Uterus (tissue), 3 donors: ENCODE measurements at regions not wholly inside any gene's neighbourhood (a gene's known extent, or its start where the extent isn't known, plus 50 kb on each side); places are given as distances from the start of the nearest gene placed in this dataset. TPM values are rescaled to one million over a fixed set of nuclear protein-coding genes. Genes with fewer than 3 reads are reported as not detected.
"Not testable (repeated sequence)": the region's sequence is repeated elsewhere in the genome, so short reads cannot be mapped to it uniquely, and the experiment has no call there.

Experiments used
- DNase-seq, 2 donors: peaks; one replicate each; pipeline ENCODE4 v3.0.0-alpha.2; 2019 to 2020
- H3K27ac ChIP-seq, 2 donors: fragments of 200-600 bp; sonication (generic); 1 replicate in 1 of 2; 2 replicates in 1 of 2; pipeline ENCODE4 v1.5.1; 2016 to 2018
- H3K27me3 ChIP-seq, 2 donors: fragments of 200-600 bp; sonication (generic); one replicate each; pipeline ENCODE4 v1.5.1; 2018 to 2019; ENCODE audit warnings: control low read depth in 1 of 2
- H3K36me3 ChIP-seq, 2 donors: fragments of 200-600 bp; sonication (generic); one replicate each; pipeline ENCODE4 v1.5.1; 2019; ENCODE audit warnings: control low read depth in 1 of 2
- H3K4me1 ChIP-seq, 2 donors: fragments of 200-600 bp; sonication (generic); one replicate each; pipeline ENCODE4 v1.5.1; 2018 to 2019; ENCODE audit warnings: control low read depth in 1 of 2
- H3K4me3 ChIP-seq, 2 donors: fragments of 200-600 bp; sonication (generic); 1 replicate in 1 of 2; 2 replicates in 1 of 2; pipeline ENCODE4 v1.5.1; 2018 to 2019; ENCODE audit warnings: mild to moderate bottlenecking in 1 of 2
- H3K9me3 ChIP-seq, 2 donors: fragments of 200-600 bp; sonication (generic); one replicate each; pipeline ENCODE4 v1.5.1; 2019; ENCODE audit warnings: control low read depth in 1 of 2
- intact Hi-C: fragments of 100-400 bp; cut with DNase I; formaldehyde crosslinking; loops from one replicate; pipeline ENCODE4 v1.15.1; 2023; ENCODE audit warnings: low total_unique reads
- small RNA-seq: library from RNA; depleted of rRNA; stranded (forward); fragments of <200 nt; gene quantifications from one replicate; pipeline ENCODE3, GENCODE V24; 2016
- donor health status: DM: yes; HTN: yes; CAD: no.

- H3K27ac ChIP-seq, DNase-seq, intact Hi-C loops: not testable (repeated sequence)
These were observed 543.0 kb upstream of the TPTE start for GRCh38 chr21:9978371-9978770.

GRCh38 chr21:9997507-9997906 is 523.9 kb upstream of the TPTE start:
- not testable (repeated sequence) for H3K4me3 ChIP-seq

More at GRCh38 chr21:9978371-9978770, 543.0 kb upstream of the TPTE start:
- not testable (repeated sequence) for H3K9me3 ChIP-seq, H3K27me3 ChIP-seq, H3K36me3 ChIP-seq, H3K4me3 ChIP-seq, H3K4me1 ChIP-seq

GRCh38 chr21:10002762-10003313 is 518.5 kb upstream of the TPTE start:
- H3K4me3 ChIP-seq, H3K9me3 ChIP-seq, H3K27me3 ChIP-seq, H3K36me3 ChIP-seq, H3K4me1 ChIP-seq, H3K27ac ChIP-seq, intact Hi-C loops, DNase-seq: not testable (repeated sequence)

More at GRCh38 chr21:9997507-9997906, 523.9 kb upstream of the TPTE start:
- DNase-seq, H3K27me3 ChIP-seq, H3K9me3 ChIP-seq, intact Hi-C loops, H3K27ac ChIP-seq, H3K36me3 ChIP-seq, H3K4me1 ChIP-seq: not testable (repeated sequence)

GRCh38 chr21:10005791-10006190 is 515.6 kb upstream of the TPTE start:
- H3K4me3 ChIP-seq, H3K4me1 ChIP-seq, H3K27me3 ChIP-seq, H3K36me3 ChIP-seq, H3K9me3 ChIP-seq, H3K27ac ChIP-seq, intact Hi-C loops, DNase-seq: not testable (repeated sequence)

GRCh38 chr21:10016991-10017390 is 504.4 kb upstream of the TPTE start:
- H3K36me3 ChIP-seq, H3K4me3 ChIP-seq, DNase-seq, H3K9me3 ChIP-seq, H3K4me1 ChIP-seq, intact Hi-C loops, H3K27me3 ChIP-seq, H3K27ac ChIP-seq: not testable (repeated sequence)

GRCh38 chr21:10017757-10018156 is 503.6 kb upstream of the TPTE start:
- intact Hi-C loops, H3K36me3 ChIP-seq, H3K27me3 ChIP-seq, H3K27ac ChIP-seq, H3K4me3 ChIP-seq, H3K4me1 ChIP-seq, H3K9me3 ChIP-seq, DNase-seq: not testable (repeated sequence)

GRCh38 chr21:10021462-10021861 is 499.9 kb upstream of the TPTE start:
- DNase-seq, H3K4me1 ChIP-seq, H3K4me3 ChIP-seq, H3K9me3 ChIP-seq, H3K27me3 ChIP-seq, H3K27ac ChIP-seq, intact Hi-C loops, H3K36me3 ChIP-seq: not testable (repeated sequence)

- DNase-seq, H3K27ac ChIP-seq, H3K4me1 ChIP-seq, H3K4me3 ChIP-seq, H3K36me3 ChIP-seq, intact Hi-C loops, H3K9me3 ChIP-seq, H3K27me3 ChIP-seq: not testable (repeated sequence)
These were observed 498.6 kb upstream of the TPTE start for GRCh38 chr21:10022745-10023144.

Small RNA genes in the stretch of these regions (small RNA-seq; reads per million reads assigned to genes)
- not detected for gene AC018692.3
- not detected for gene RF00003
- not detected for gene RF00156
- gene RN7SL52P = not detected
